ENCODE measurements at regions not wholly inside any gene's neighbourhood (a gene's known extent, or its start where the extent isn't known, plus 50 kb on each side); places are given as distances from the start of the nearest gene placed in this dataset.

- no peak for DNase-seq (ENCODE audit: low read depth)
- no peak overlapping the region for H3K4me3 ChIP-seq (ENCODE audit: control insufficient read depth, low read depth, low read length)
- no peak for TF ChIP-seq CTCF (IDR thresholded peaks at IDR 0.05; ENCODE audit: control insufficient read depth, insufficient read depth, low read depth, low read length, missing control alignments)
Observed at GRCh38 chr4:183763990-183764754, 105.1 kb downstream of the TRAPPC11 start.

- no peak for TF ChIP-seq CTCF (IDR thresholded peaks at IDR 0.05; ENCODE audit: control insufficient read depth, insufficient read depth, low read depth, low read length, missing control alignments)
- no peak for DNase-seq (ENCODE audit: low read depth)
- no peak overlapping the region for H3K4me3 ChIP-seq (ENCODE audit: control insufficient read depth, low read depth, low read length)
Observed at GRCh38 chr4:183765251-183765911, 106.3 kb downstream of the TRAPPC11 start.

- no peak overlapping the region for H3K4me3 ChIP-seq (ENCODE audit: control insufficient read depth, low read depth, low read length)
- no peak for DNase-seq (ENCODE audit: low read depth)
- no peak for TF ChIP-seq CTCF (IDR thresholded peaks at IDR 0.05; ENCODE audit: control insufficient read depth, insufficient read depth, low read depth, low read length, missing control alignments)
Observed at GRCh38 chr4:183766140-183766539, 107.0 kb downstream of the TRAPPC11 start.

- no peak overlapping the region for H3K4me3 ChIP-seq (ENCODE audit: control insufficient read depth, low read depth, low read length)
- TF ChIP-seq CTCF (IDR thresholded peaks at IDR 0.05; ENCODE audit: control insufficient read depth, insufficient read depth, low read depth, low read length, missing control alignments): no peak
- DNase-seq (ENCODE audit: low read depth): no peak
Observed at GRCh38 chr4:183770906-183771305, 111.8 kb downstream of the TRAPPC11 start.

- no peak overlapping the region for H3K4me3 ChIP-seq (ENCODE audit: control insufficient read depth, low read depth, low read length)
- TF ChIP-seq CTCF (IDR thresholded peaks at IDR 0.05; ENCODE audit: control insufficient read depth, insufficient read depth, low read depth, low read length, missing control alignments): no peak
- no peak for DNase-seq (ENCODE audit: low read depth)
Observed at GRCh38 chr4:183772361-183772760, 113.3 kb downstream of the TRAPPC11 start.

GRCh38 chr4:183773790-183774189 is 114.7 kb downstream of the TRAPPC11 start:
- no peak for TF ChIP-seq CTCF (IDR thresholded peaks at IDR 0.05; ENCODE audit: control insufficient read depth, insufficient read depth, low read depth, low read length, missing control alignments)
- H3K4me3 ChIP-seq (ENCODE audit: control insufficient read depth, low read depth, low read length): no peak overlapping the region

More at GRCh38 chr4:183773790-183774189, 114.7 kb downstream of the TRAPPC11 start:
- no peak for DNase-seq (ENCODE audit: low read depth)
